ENCODE measurements at regions not wholly inside any gene's neighbourhood (a gene's known extent, or its start where the extent isn't known, plus 50 kb on each side); places are given as distances from the start of the nearest gene placed in this dataset.

- TF ChIP-seq CTCF (IDR thresholded peaks at IDR 0.05), result no peak
- TF ChIP-seq EP300 (IDR thresholded peaks at IDR 0.05), result no peak
- TF ChIP-seq POLR2A (IDR thresholded peaks at IDR 0.05), result no peak
These were observed 191.4 kb downstream of the PTGER3 start for GRCh38 chr1:70856201-70856600.

All from sigmoid colon (tissue), 4 donors.